Mesenchymal stem cell (in vitro differentiated cells and primary cell): ENCODE measurements at regions not wholly inside any gene's neighbourhood (a gene's known extent, or its start where the extent isn't known, plus 50 kb on each side); places are given as distances from the start of the nearest gene placed in this dataset.

ENCODE experiments used
- DNase-seq: peaks from one replicate; pipeline ENCODE4 v3.0.0-alpha.2; 2013
- H2AFZ ChIP-seq: one replicate; pipeline ENCODE4 v1.6.1; 2013; ENCODE audit warnings: low read depth, mild to moderate bottlenecking, control low read depth, inconsistent platforms, low read length, moderate library complexity
- H2AK5ac ChIP-seq: 2 replicates; pipeline ENCODE4 v1.6.1; 2013; ENCODE audit warnings: low read length, moderate library complexity, mild to moderate bottlenecking, inconsistent platforms; ENCODE audit not compliant: severe bottlenecking
- H2BK120ac ChIP-seq: one replicate; pipeline ENCODE4 v1.6.1; 2013; ENCODE audit warnings: low read depth, mild to moderate bottlenecking, inconsistent platforms, low read length, moderate library complexity
- H2BK12ac ChIP-seq, 2 experiments: one replicate each; pipeline ENCODE4 v1.6.1; 2013; ENCODE audit warnings: inconsistent platforms in 2 of 2, low read length in 2 of 2, mild to moderate bottlenecking in 2 of 2, moderate library complexity in 2 of 2, control low read depth in 1 of 2
- H2BK15ac ChIP-seq: one replicate; pipeline ENCODE4 v1.6.1; 2013; ENCODE audit warnings: mild to moderate bottlenecking, low read depth, inconsistent platforms; ENCODE audit not compliant: poor library complexity, severe bottlenecking
- H2BK5ac ChIP-seq: 2 replicates; pipeline ENCODE4 v1.6.1; 2013; ENCODE audit warnings: low read depth, mild to moderate bottlenecking, low read length, control low read depth, inconsistent platforms; ENCODE audit not compliant: poor library complexity, severe bottlenecking
- H3K14ac ChIP-seq, 2 experiments: one replicate each; pipeline ENCODE4 v1.6.1; 2013; ENCODE audit warnings: inconsistent platforms in 2 of 2, low read length in 2 of 2, control low read depth in 1 of 2, mild to moderate bottlenecking in 1 of 2, moderate library complexity in 1 of 2
- H3K18ac ChIP-seq, 2 experiments: one replicate each; pipeline ENCODE4 v1.6.1; 2013; ENCODE audit warnings: inconsistent platforms in 2 of 2, low read length in 2 of 2, control low read depth in 1 of 2, low read depth in 1 of 2, mild to moderate bottlenecking in 1 of 2
- H3K23ac ChIP-seq, 2 experiments: one replicate each; pipeline ENCODE4 v1.6.1; 2013; ENCODE audit warnings: inconsistent platforms in 2 of 2, low read length in 2 of 2, mild to moderate bottlenecking in 2 of 2, moderate library complexity in 2 of 2, control low read depth in 1 of 2
- H3K27ac ChIP-seq: 2 replicates; pipeline ENCODE4 v1.5.1; 2013; ENCODE audit warnings: mild to moderate bottlenecking, moderate library complexity, low read length, control low read depth, inconsistent platforms; ENCODE audit not compliant: poor library complexity, severe bottlenecking
- H3K27me3 ChIP-seq, 2 experiments: 2 replicates each; pipeline versions ENCODE4 v1.6.1 to v1.7.0; 2013; ENCODE audit warnings: low read length in 2 of 2, mild to moderate bottlenecking in 2 of 2, moderate library complexity in 2 of 2, control low read depth in 1 of 2, inconsistent platforms in 1 of 2; ENCODE audit not compliant: control insufficient read depth in 1 of 2, insufficient read depth in 1 of 2
- H3K36me3 ChIP-seq, 2 experiments: 2 replicates each; pipeline versions ENCODE4 v1.6.1 to v1.7.0; 2013; ENCODE audit warnings: low read length in 2 of 2, control low read depth in 1 of 2, inconsistent platforms in 1 of 2, low read depth in 1 of 2, mild to moderate bottlenecking in 1 of 2; ENCODE audit not compliant: insufficient read depth in 2 of 2, control insufficient read depth in 1 of 2
- H3K4ac ChIP-seq, 2 experiments: one replicate each; pipeline ENCODE4 v1.6.1; 2013; ENCODE audit warnings: inconsistent platforms in 2 of 2, low read length in 2 of 2, mild to moderate bottlenecking in 2 of 2, moderate library complexity in 2 of 2, control low read depth in 1 of 2, low read depth in 1 of 2
- H3K4me1 ChIP-seq: 2 replicates; pipeline ENCODE4 v1.6.1; 2013; ENCODE audit warnings: low read depth, low read length, control low read depth; ENCODE audit not compliant: control insufficient read depth, insufficient read depth
- H3K4me2 ChIP-seq: 2 replicates; pipeline ENCODE4 v1.6.1; 2013; ENCODE audit warnings: low read length, mild to moderate bottlenecking, inconsistent platforms; ENCODE audit not compliant: poor library complexity, severe bottlenecking
- H3K4me3 ChIP-seq, 2 experiments: 2 replicates each; pipeline versions ENCODE4 v1.5.1 to v1.7.0; 2013; ENCODE audit warnings: low read length in 2 of 2, mild to moderate bottlenecking in 2 of 2, control low read depth in 1 of 2, low read depth in 1 of 2; ENCODE audit not compliant: insufficient read depth in 1 of 2
- H3K79me1 ChIP-seq: replicated peaks from 2 replicates; pipeline ENCODE4 v1.6.1; 2013; ENCODE audit warnings: mild to moderate bottlenecking, control low read depth, low read length, inconsistent platforms; ENCODE audit not compliant: poor library complexity, severe bottlenecking
- H3K9ac ChIP-seq: 2 replicates; pipeline ENCODE4 v1.7.0; 2013; ENCODE audit warnings: mild to moderate bottlenecking, low read length, moderate library complexity
- H3K9me3 ChIP-seq: 2 replicates; pipeline ENCODE4 v1.7.0; 2013; ENCODE audit warnings: mild to moderate bottlenecking, low read length; ENCODE audit not compliant: control insufficient read depth
- H4K8ac ChIP-seq: one replicate; pipeline ENCODE4 v1.6.1; 2013; ENCODE audit warnings: inconsistent platforms, mild to moderate bottlenecking, low read length, moderate library complexity
- H4K91ac ChIP-seq: one replicate; pipeline ENCODE4 v1.6.1; 2013; ENCODE audit warnings: mild to moderate bottlenecking, low read length, inconsistent platforms
- WGBS: methylation state at CpG from one replicate; pipeline ENCODE4 v1.1.7; 2013; ENCODE audit warnings: mixed read lengths; 5-methylcytosine and 5-hydroxymethylcytosine counted together

DNA sequence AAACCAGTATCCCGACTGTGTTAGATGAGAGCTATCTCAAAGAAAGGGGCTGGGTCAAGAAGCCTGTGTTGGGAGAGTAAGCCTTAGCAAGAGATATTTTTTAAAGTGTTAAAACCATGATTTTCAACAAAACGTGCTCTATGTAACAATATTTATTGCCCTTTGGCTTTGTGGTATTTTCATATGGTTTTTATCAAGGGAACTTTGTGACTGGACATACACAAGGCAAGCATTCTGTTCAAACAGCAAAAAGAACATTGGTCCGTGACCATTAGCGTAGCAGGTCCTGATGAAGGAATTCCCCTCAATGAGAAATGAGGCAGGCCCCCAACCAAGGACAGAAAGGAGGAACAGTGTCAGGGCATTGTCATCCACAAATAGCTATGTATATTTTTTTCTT lies 222.6 kb downstream of the MYLK4 start:
- H4K8ac ChIP-seq: no peak overlapping the region
- H3K36me3 ChIP-seq: no peaks in the 10 kb centered on the region
- no peak overlapping the region for H3K9ac ChIP-seq
- H3K14ac ChIP-seq: no peak overlapping the region
- H3K4me1 ChIP-seq: no peaks in the 10 kb centered on the region
- DNase-seq: no peak
- H2BK120ac ChIP-seq: no peak overlapping the region
- no peak overlapping the region for H2AFZ ChIP-seq
- no peak overlapping the region for H4K91ac ChIP-seq
- no peak overlapping the region for H3K4ac ChIP-seq
- WGBS: 81% methylated on average over 3 of the region's 4 CpGs
- H2BK15ac ChIP-seq: no peak overlapping the region
- H3K27ac ChIP-seq: no peak overlapping the region
- H2BK5ac ChIP-seq: no peak overlapping the region
- H3K23ac ChIP-seq: no peak overlapping the region
- H3K4me3 ChIP-seq: no peak overlapping the region
- H2AK5ac ChIP-seq: no peak overlapping the region
- H2BK12ac ChIP-seq: no peak overlapping the region
- no peaks in the 10 kb centered on the region for H3K79me1 ChIP-seq
- H3K9me3 ChIP-seq: peaks cover 6% of the 10 kb centered on the region
- no peak overlapping the region for H3K4me2 ChIP-seq
- H3K18ac ChIP-seq: no peak overlapping the region
- H3K27me3 ChIP-seq: no peaks in the 10 kb centered on the region

DNA sequence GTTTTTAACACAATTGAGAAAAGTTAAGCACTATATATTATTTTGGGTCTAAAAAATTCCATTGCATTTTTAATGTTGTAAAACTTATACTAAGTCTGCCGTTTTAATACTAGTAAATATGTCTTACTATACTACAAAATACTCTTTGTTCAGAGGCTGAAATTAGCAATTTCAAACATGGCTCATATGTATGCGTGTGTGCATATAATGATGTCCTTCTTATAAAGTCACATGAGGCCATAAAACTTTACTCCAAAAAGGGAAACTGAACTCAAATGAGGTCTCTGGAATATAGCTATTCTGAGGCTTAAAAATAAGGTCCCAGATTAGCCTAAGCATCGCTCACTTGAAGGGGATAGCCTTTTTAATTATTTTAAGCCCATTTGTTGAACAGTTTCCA lies 224.0 kb downstream of the MYLK4 start:
- no peak overlapping the region for H3K23ac ChIP-seq
- H3K27ac ChIP-seq: no peak overlapping the region
- WGBS: no CpG with 5 or more reads among the region's 3 CpGs
- H3K14ac ChIP-seq: no peak overlapping the region
- H4K91ac ChIP-seq: no peak overlapping the region
- H2BK12ac ChIP-seq: no peak overlapping the region
- no peaks in the 10 kb centered on the region for H3K79me1 ChIP-seq
- H3K36me3 ChIP-seq: no peaks in the 10 kb centered on the region
- H2AFZ ChIP-seq: no peak overlapping the region
- H3K18ac ChIP-seq: no peak overlapping the region
- peaks cover 2% of the 10 kb centered on the region for H3K4me1 ChIP-seq
- no peak overlapping the region for H3K9ac ChIP-seq
- no peaks in the 10 kb centered on the region for H3K27me3 ChIP-seq
- no peak for DNase-seq
- H4K8ac ChIP-seq: no peak overlapping the region
- no peak overlapping the region for H2AK5ac ChIP-seq
- H2BK15ac ChIP-seq: no peak overlapping the region
- H2BK120ac ChIP-seq: no peak overlapping the region
- H3K4ac ChIP-seq: no peak overlapping the region
- H3K4me3 ChIP-seq: no peak overlapping the region
- H3K9me3 ChIP-seq: peaks cover 2% of the 10 kb centered on the region
- H3K4me2 ChIP-seq: no peak overlapping the region
- no peak overlapping the region for H2BK5ac ChIP-seq

DNA sequence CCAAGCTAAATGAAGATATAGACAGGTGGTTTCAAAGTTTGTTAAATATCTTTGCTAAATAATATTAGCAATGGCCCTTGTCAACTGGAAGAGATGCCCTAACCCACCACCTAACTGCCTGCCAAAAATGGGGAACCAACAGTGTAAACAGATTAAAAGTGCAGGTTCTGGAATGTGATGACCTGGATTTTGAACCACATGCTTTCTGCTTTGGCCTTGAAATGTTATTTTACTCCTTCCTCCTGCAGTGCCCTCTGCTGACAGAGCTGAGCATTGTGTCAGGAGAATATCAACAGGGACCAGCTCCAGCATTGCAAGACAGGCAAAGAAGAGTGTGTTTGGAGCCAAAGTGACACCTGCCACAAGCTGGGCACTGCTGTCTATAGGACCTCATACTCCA lies 226.6 kb downstream of the MYLK4 start:
- no peak overlapping the region for H4K8ac ChIP-seq
- no peak overlapping the region for H3K4ac ChIP-seq
- H2AK5ac ChIP-seq: no peak overlapping the region
- no peaks in the 10 kb centered on the region for H3K79me1 ChIP-seq
- no peaks in the 10 kb centered on the region for H3K27me3 ChIP-seq
- H3K27ac ChIP-seq: no peak overlapping the region
- no peak overlapping the region for H4K91ac ChIP-seq
- H3K9ac ChIP-seq: no peak overlapping the region
- H3K4me1 ChIP-seq: peaks cover 2% of the 10 kb centered on the region
- H2BK120ac ChIP-seq: no peak overlapping the region
- H3K9me3 ChIP-seq: peaks cover 16% of the 10 kb centered on the region
- no peak overlapping the region for H3K14ac ChIP-seq
- H3K23ac ChIP-seq: no peak overlapping the region
- H2BK5ac ChIP-seq: no peak overlapping the region
- H3K36me3 ChIP-seq: no peaks in the 10 kb centered on the region
- no peak overlapping the region for H3K4me3 ChIP-seq
- no peak overlapping the region for H2BK15ac ChIP-seq
- no peak for DNase-seq
- H2BK12ac ChIP-seq: no peak overlapping the region
- H3K18ac ChIP-seq: no peak overlapping the region
- H2AFZ ChIP-seq: no peak overlapping the region
- H3K4me2 ChIP-seq: no peak overlapping the region

DNA sequence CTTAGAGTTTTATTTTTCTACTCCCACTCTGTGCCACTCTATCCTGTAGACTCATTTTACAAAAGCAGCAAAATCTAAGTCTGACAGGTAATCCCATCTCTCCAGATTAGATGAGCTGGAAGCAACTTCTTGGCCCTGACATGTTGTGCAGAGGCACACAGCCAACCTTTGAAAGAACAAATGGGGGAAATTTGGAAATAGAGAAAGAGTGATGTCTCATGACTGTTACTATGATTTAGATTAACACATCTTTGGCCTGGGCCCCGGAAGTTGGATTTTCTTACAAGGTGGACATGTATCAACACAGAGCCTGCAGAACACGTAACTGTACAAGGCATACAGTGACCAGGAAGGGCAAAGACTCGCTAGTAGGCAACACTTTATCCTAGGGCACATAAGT lies 227.7 kb downstream of the MYLK4 start:
- Histone ChIP-seq H3K4me2 (no peak overlapping the region), H2BK5ac (no peak overlapping the region), H4K8ac (no peak overlapping the region), H2AK5ac (no peak overlapping the region), H3K9me3 (peaks cover 23% of the 10 kb centered on the region), H3K23ac (no peak overlapping the region), H3K4me1 (peaks cover 2% of the 10 kb centered on the region), H3K79me1 (no peaks in the 10 kb centered on the region), H3K9ac (no peak overlapping the region), H2AFZ (no peak overlapping the region), H2BK12ac (no peak overlapping the region), H3K4me3 (no peak overlapping the region), H3K27me3 (no peaks in the 10 kb centered on the region), H2BK120ac (no peak overlapping the region), H2BK15ac (no peak overlapping the region), H3K36me3 (no peaks in the 10 kb centered on the region), H3K4ac (no peak overlapping the region), H3K27ac (no peak overlapping the region), H3K14ac (no peak overlapping the region), H4K91ac (no peak overlapping the region), H3K18ac (no peak overlapping the region)
- no peak for DNase-seq
- 90% methylated on average over 3 of the region's 3 CpGs for WGBS
